Gastrocnemius medialis (tissue), 4 donors: ENCODE measurements at regions not wholly inside any gene's neighbourhood (a gene's known extent, or its start where the extent isn't known, plus 50 kb on each side); places are given as distances from the start of the nearest gene placed in this dataset.

ENCODE experiments used
- CTCF ChIP-seq, 5 experiments: fragments of 450-650 bp in 3 of 5; fragments of 200-600 bp in 2 of 5; sonication (generic) in 2 of 5; IDR thresholded peaks in 4 of 5; conservative IDR thresholded peaks in 1 of 5; 1 replicate in 4 of 5; 2 replicates in 1 of 5; pipeline ENCODE4 v1.5.1; 2016 to 2019; ENCODE audit warnings: antibody characterized with exemption in 5 of 5, mild to moderate bottlenecking in 3 of 5, moderate library complexity in 3 of 5
- POLR2A ChIP-seq, 2 donors: fragments of 450-650 bp; IDR thresholded peaks; one replicate each; pipeline ENCODE4 v1.6.1; 2017; ENCODE audit warnings: antibody characterized with exemption in 2 of 2, mild to moderate bottlenecking in 2 of 2, moderate library complexity in 2 of 2

- no peak for TF ChIP-seq CTCF (IDR thresholded peaks at IDR 0.05 in 4 of 5, conservative IDR thresholded peaks at IDR 0.05 in 1 of 5)
- no peak for TF ChIP-seq POLR2A (IDR thresholded peaks at IDR 0.05)
Measured at GRCh38 chr1:218783131-218783530, 390.5 kb upstream of the LYPLAL1 start.
